MG63 (cell line): ENCODE measurements at regions not wholly inside any gene's neighbourhood (a gene's known extent, or its start where the extent isn't known, plus 50 kb on each side); places are given as distances from the start of the nearest gene placed in this dataset.
"Not testable (repeated sequence)": the region's sequence is repeated elsewhere in the genome, so short reads cannot be mapped to it uniquely, and the experiment has no call there.

Source experiments
- DNase-seq: peaks from one replicate; pipeline ENCODE4 v3.0.0-alpha.2; 2020
- H3K27me3 ChIP-seq: fragments of 250-450 bp; sonication (Bioruptor Pico); 2 replicates; pipeline ENCODE4 v1.5.1; 2020; ENCODE audit warnings: mild to moderate bottlenecking, moderate library complexity
- H3K36me3 ChIP-seq: fragments of 250-450 bp; sonication (Bioruptor Pico); 2 replicates; pipeline ENCODE4 v1.5.1; 2020; ENCODE audit warnings: mild to moderate bottlenecking, moderate library complexity
- H3K4me3 ChIP-seq: fragments of 250-450 bp; sonication (Bioruptor Pico); 2 replicates; pipeline ENCODE4 v1.5.1; 2020; ENCODE audit warnings: mild to moderate bottlenecking, moderate library complexity
- H3K9me3 ChIP-seq: fragments of 250-450 bp; sonication (Bioruptor Pico); 2 replicates; pipeline ENCODE4 v1.5.1; 2020; ENCODE audit warnings: mild to moderate bottlenecking, moderate library complexity

- Histone ChIP-seq H3K4me3 (no peak overlapping the region), H3K9me3 (no peaks in the 10 kb centered on the region), H3K27me3 (no peaks in the 10 kb centered on the region), H3K36me3 (no peaks in the 10 kb centered on the region)
- DNase-seq: no peak
Observed at GRCh38 chr6:814378-815347, 121.7 kb upstream of the EXOC2 start.

DNA sequence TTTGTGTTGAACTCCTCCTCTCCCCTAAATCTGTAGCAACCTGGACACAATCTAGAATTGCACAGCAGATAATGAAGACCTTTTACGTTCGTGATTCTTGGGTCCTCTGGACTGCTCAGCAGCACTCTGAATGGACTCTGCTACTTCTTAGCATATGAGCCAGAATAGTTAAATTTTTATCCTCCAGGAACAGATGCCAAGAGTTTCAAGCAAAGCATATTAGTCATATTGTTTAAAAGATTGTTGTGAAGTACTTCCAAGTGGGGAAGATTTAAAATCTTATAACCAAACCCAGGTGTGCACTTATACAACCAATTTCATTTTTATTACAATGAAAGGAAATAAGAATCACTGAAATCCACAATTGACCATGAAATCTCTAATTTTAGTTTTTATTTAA is 118.9 kb upstream of the EXOC2 start:
- no peaks in the 10 kb centered on the region for H3K36me3 ChIP-seq
- no peaks in the 10 kb centered on the region for H3K9me3 ChIP-seq
- no peak for DNase-seq
- no peaks in the 10 kb centered on the region for H3K27me3 ChIP-seq
- no peak overlapping the region for H3K4me3 ChIP-seq

DNA sequence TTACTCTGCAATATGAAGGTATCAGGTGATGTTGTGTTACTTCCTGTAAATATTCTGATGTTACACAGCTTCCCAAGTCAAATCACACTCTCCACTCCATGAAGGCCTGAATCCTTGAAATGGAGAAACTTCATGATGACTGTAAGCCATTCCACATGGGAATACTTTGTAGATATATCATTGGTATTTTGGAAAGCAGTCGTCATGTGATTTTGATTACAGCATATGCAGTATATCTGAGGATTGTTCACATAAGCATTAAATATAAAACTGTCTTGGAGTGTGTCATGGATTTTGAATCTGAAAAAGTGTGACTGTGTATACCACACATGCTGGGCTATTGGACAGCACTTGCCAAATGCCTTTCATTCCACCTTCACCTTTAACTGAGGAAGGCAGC is 118.3 kb upstream of the EXOC2 start:
- Histone ChIP-seq H3K27me3 (no peaks in the 10 kb centered on the region), H3K36me3 (no peaks in the 10 kb centered on the region), H3K4me3 (no peak overlapping the region), H3K9me3 (no peaks in the 10 kb centered on the region)
- no peak for DNase-seq

DNA sequence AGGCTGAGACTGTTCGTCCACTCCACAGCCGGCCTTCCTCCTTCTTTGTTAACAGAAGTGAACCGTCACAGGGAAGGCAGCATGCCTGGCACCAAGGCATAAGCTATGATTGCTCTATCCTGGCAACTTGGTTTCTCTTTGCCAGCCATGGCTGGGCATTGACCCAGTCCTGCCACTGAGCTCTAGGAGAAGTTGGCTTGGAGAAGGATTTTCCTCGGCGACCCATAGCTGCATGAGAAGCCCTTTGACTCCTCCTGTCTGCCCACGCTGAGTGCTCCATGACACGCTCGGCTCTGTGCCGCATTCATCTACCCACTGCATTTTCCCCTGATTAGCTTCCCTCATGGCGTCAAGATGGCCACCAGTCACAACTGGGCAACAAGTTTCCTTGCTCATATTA is 111.8 kb upstream of the EXOC2 start:
- Histone ChIP-seq H3K27me3 (no peaks in the 10 kb centered on the region), H3K9me3 (no peaks in the 10 kb centered on the region), H3K36me3 (no peaks in the 10 kb centered on the region), H3K4me3 (no peak overlapping the region)
- DNase-seq: no peak

DNA sequence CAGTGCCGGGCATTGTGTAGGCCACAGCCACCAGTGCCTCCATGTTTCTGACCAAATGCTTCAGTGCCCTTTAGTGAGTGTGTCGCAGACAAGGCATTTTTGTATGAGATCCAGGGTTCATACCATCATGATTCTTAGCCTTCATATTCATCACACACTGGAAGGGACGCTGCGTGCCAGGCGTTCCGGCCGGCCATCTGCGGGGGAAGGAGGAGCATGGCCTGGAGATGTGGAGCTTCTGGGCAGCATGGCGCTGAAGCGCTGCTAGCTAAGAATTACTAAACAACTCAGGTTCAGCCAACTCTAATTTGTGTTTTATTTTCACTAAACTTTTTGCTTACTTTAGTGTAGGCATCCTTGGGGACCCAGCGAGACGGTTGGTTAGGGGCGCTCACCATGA is 111.4 kb upstream of the EXOC2 start:
- DNase-seq: no peak
- no peaks in the 10 kb centered on the region for H3K27me3 ChIP-seq
- no peaks in the 10 kb centered on the region for H3K36me3 ChIP-seq
- no peak overlapping the region for H3K4me3 ChIP-seq
- no peaks in the 10 kb centered on the region for H3K9me3 ChIP-seq

DNA sequence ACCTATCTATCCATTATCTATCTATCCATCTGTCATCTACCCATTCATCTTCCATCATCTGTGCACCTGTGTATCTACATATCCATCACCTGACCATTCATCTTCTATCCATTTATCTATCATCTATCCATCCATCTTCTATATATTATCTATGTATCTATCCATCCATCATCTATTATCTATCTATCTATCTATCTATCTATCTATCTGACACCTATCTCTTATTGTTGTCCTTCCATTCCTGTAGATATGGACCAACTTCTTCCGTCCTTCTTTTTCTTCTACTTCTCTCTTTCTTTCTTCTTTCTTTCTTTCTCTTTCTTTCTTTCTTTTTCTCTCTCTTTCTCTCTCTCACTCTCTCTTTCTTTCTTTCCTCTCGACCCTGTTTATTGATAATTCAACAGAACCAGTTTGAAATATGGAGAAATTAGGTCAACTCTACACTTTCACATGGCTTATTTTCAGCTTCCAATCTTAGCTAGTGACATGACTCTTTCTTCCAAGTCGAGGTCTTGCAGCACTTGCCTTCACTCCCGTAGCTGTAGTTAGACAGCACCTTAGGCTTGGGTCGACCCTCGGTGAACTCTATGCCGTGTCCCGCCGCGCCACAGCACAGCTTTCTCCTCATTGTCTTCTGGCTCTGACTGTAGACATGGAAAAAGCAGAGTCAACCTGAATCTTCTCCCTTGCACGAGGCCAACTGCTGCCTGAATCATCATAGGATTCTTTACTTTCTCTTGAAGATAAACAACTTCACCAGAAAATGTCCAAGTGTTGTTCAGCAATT is 110.4 kb upstream of the EXOC2 start:
- Histone ChIP-seq H3K36me3 (no peaks in the 10 kb centered on the region), H3K27me3 (no peaks in the 10 kb centered on the region), H3K4me3 (no peak overlapping the region), H3K9me3 (no peaks in the 10 kb centered on the region)
- no peak for DNase-seq

DNA sequence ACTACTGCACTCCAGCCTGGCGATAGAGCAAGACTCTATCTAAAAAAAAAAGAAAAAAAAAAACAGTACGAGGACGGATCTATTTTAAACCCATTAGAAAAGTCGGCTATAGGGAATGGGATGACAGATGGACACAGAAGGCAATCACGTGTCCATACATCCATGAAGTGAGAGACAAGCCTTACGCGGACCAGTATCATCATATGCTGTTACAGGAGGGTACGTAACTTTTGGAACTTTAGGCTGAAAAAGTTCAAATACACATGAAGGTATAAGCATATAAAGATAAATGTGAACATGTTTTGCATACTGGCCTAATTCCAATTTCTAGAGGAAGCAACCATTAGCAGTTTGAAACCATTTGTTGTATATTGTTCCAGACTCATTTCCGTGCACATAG is 109.8 kb upstream of the EXOC2 start:
- no peak for DNase-seq
- Histone ChIP-seq H3K36me3 (no peaks in the 10 kb centered on the region), H3K27me3 (no peaks in the 10 kb centered on the region), H3K9me3 (no peaks in the 10 kb centered on the region), H3K4me3 (no peak overlapping the region)

GRCh38 chr6:802223-802622 is 109.3 kb upstream of the EXOC2 start:
- H3K4me3 ChIP-seq, DNase-seq, H3K27me3 ChIP-seq, H3K36me3 ChIP-seq, H3K9me3 ChIP-seq: not testable (repeated sequence)

DNA sequence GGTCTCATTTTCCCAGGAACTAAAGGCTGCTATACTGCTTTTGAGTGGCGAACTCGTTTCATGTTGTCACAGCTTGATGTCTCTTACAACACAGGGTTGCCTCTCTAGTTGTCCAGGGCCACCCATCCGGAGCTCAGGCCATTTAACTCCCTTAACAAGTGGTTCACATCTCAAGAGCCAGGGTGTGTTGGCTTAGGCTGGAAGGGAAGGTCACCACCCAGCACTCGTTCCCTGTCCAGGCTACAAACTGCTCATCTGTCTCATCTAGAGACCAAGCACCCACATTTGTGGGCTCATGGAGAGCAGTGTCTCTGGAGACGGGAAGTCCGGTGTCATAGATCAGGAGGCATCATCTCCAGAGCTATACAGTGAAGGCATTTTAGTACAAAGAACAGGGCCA is 106.8 kb upstream of the EXOC2 start:
- H3K36me3 ChIP-seq: no peaks in the 10 kb centered on the region
- H3K9me3 ChIP-seq: no peaks in the 10 kb centered on the region
- DNase-seq: no peak
- no peak overlapping the region for H3K4me3 ChIP-seq
- peaks cover 5% of the 10 kb centered on the region for H3K27me3 ChIP-seq

GRCh38 chr6:797479-798077 is 104.6 kb upstream of the EXOC2 start:
- H3K4me3 ChIP-seq: no peak overlapping the region
- H3K9me3 ChIP-seq: no peaks in the 10 kb centered on the region
- no peak for DNase-seq
- no peaks in the 10 kb centered on the region for H3K36me3 ChIP-seq
- H3K27me3 ChIP-seq: peaks cover 5% of the 10 kb centered on the region

DNA sequence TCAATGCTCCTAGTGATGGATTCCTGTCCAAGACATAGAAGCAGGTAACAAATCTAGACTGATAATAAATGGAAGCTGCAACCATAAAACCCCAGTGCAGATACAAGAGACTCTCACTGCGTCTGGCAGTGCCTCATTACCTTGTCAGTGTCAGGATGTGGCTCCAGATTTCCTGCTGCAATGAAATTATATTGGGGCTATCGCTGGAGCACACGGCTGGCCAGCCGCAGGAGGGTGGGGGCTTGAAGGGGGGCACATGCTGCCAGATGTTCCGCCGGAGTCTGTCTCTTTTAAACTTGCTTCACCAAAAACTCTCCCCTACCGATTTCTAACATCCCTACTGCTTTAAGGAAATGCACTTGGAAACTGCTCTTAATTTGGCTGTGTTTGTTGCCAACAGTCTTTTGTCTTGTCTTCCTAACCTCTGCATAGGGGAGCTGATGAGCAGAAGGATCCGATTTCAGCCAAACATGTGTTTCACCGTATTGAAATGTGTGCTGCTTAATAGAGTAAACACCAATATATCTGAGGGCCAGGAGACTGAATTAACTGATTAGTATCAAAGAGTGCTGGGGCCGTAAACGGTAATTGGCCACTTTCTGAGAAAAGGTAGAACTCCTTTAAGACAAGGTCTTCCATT is 102.2 kb upstream of the EXOC2 start:
- no peaks in the 10 kb centered on the region for H3K36me3 ChIP-seq

DNA sequence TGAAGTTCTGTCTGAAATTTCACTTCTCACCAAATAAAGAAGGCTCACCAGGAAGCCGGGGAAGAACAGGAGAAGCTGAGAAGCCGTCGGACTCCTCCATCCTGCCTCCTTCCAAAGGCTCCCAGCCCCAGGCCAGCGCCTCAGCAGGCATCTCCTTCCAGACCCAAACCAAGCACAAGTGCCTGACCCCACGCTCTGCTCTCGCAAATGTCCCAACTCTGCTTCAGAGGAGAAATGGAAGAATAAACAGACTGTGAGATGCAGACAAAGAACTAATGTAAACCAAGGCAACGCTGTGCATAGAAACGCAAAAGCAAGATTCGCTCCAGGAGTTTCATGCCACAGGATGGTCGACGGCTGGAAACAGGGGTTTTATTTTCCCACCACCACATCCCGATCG is 100.3 kb upstream of the EXOC2 start:
- Histone ChIP-seq H3K27me3 (peaks cover 5% of the 10 kb centered on the region), H3K9me3 (no peaks in the 10 kb centered on the region), H3K36me3 (no peaks in the 10 kb centered on the region), H3K4me3 (no peak overlapping the region)
- DNase-seq: no peak

More for the DNA sequence above, 102.2 kb upstream of the EXOC2 start:
- no peak for DNase-seq
- H3K9me3 ChIP-seq: no peaks in the 10 kb centered on the region
- H3K27me3 ChIP-seq: peaks cover 5% of the 10 kb centered on the region
- no peak overlapping the region for H3K4me3 ChIP-seq

GRCh38 chr6:792662-793061 is 99.7 kb upstream of the EXOC2 start:
- H3K4me3 ChIP-seq: no peak overlapping the region
- DNase-seq: no peak
- H3K9me3 ChIP-seq: no peaks in the 10 kb centered on the region
- H3K36me3 ChIP-seq: no peaks in the 10 kb centered on the region
- peaks cover 5% of the 10 kb centered on the region for H3K27me3 ChIP-seq

- Histone ChIP-seq H3K4me3 (no peak overlapping the region), H3K27me3 (no peaks in the 10 kb centered on the region), H3K9me3 (no peaks in the 10 kb centered on the region), H3K36me3 (no peaks in the 10 kb centered on the region)
- DNase-seq: no peak
Observed at GRCh38 chr6:788058-788457, 95.1 kb upstream of the EXOC2 start.

- H3K27me3 ChIP-seq: no peaks in the 10 kb centered on the region
- H3K4me3 ChIP-seq: no peak overlapping the region
- DNase-seq: no peak
- H3K36me3 ChIP-seq: no peaks in the 10 kb centered on the region
- no peaks in the 10 kb centered on the region for H3K9me3 ChIP-seq
Observed at GRCh38 chr6:786946-787763, 94.2 kb upstream of the EXOC2 start.
